T47D (cell line): ENCODE measurements at regions not wholly inside any gene's neighbourhood (a gene's known extent, or its start where the extent isn't known, plus 50 kb on each side); places are given as distances from the start of the nearest gene placed in this dataset.
"Not testable (repeated sequence)": the region's sequence is repeated elsewhere in the genome, so short reads cannot be mapped to it uniquely, and the experiment has no call there.

Experiments used
- DNase-seq, 2 experiments: peaks; one replicate each; pipeline versions ENCODE4 v3.0.0 to v3.0.0-alpha.2; 2011 to 2012; ENCODE audit warnings: low read depth in 1 of 2, low spot score in 1 of 2
- JUND ChIP-seq: IDR thresholded peaks from 2 replicates; pipeline ENCODE4 v1.6.1; 2012; ENCODE audit warnings: low read depth
- in situ Hi-C: cut with HindIII; loops from 2 replicates; pipeline ENCODE4 v1.10.0; 2016; ENCODE audit warnings: low sequenced_read_pairs, low pct_unique_long_range_greater_than_20kb

- no peak for DNase-seq
- no peak for TF ChIP-seq JUND
- in situ Hi-C loops: no loop called here
Observed at GRCh38 chr4:128635955-128636560, 173.4 kb upstream of the JADE1 start.

GRCh38 chr4:128635141-128635954 is 174.2 kb upstream of the JADE1 start:
- no peak for TF ChIP-seq JUND
- DNase-seq: no peak
- in situ Hi-C loops: no loop called here

DNA sequence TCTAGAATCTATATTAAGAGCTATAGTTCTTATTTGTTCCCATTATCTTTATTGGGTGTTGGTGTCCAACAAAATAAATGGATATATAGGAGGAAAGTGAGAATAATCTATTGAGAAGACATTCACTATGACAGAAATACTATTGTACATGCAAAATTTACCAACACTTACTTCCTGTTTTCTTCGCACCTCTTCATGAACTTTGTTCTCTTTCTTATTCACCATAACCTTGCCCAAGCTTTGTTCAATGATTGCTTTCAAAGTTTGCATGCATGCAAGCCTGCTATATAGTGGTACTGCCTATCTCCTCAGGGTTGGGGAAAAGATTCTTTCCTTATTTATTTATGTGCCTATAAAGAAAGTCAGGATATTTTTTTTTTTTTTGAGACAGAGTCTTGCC is 176.4 kb upstream of the JADE1 start:
- TF ChIP-seq JUND: no peak
- no peak for DNase-seq
- in situ Hi-C loops: no loop called here

DNA sequence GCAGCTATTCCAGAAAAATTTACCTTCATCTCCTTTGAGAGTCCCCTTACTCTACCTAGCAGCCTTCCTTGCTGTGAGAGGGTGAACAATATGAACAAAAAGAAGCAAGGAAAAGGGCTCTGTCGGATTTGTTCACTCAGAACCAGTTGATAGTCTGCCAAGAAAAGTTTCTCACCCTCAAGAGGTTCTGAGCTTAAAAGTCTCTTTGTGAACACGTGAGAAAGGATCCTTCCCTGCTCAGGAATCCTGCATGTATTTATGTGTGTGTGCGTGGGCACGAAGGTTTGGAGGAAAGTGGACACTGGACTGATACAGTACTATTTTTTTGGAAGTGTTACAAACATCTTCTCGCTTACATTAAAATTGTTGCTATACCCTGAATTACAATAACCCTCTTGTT is 178.6 kb upstream of the JADE1 start:
- in situ Hi-C loops: no loop called here
- DNase-seq: no peak
- no peak for TF ChIP-seq JUND

- TF ChIP-seq JUND: no peak
- in situ Hi-C loops: no loop called here
- no peak for DNase-seq
Observed at GRCh38 chr4:128623508-128624215, 185.8 kb upstream of the JADE1 start.

DNA sequence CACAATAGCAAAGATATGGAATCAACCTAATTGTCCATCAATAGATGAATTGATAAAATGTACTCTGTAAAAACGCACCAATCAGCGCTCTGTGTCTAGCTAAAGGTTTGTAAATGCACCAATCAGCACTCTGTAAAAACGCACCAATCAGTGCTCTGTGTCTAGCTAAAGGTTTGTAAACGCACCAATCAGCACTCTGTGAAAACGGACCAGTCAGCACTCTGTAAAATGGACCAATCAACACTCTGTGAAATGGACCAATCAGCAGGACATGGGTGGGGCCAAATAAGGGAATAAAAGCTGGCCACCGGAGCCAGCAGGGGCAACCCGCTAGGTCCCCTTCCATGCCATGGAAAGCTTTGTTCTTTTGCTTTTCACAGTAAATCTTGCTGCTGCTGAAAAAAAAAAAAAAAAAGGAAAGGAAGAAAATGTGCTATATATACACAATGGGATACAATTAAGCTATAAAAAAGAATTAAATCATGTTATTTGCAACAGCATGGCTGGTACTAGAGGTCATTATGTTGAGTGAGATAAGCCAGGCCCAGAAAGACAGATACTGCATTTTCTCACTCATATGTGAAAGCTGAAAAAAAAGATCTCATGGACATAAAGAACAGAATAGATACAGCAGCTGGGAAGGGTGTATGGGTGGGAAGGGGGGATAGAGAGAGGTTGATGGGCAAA is 189.1 kb upstream of the JADE1 start:
- DNase-seq, in situ Hi-C loops: not testable (repeated sequence)

- in situ Hi-C loops: no loop called here
- TF ChIP-seq JUND: no peak
- no peak for DNase-seq
Observed at GRCh38 chr4:128615197-128615596, 194.3 kb upstream of the JADE1 start.

DNA sequence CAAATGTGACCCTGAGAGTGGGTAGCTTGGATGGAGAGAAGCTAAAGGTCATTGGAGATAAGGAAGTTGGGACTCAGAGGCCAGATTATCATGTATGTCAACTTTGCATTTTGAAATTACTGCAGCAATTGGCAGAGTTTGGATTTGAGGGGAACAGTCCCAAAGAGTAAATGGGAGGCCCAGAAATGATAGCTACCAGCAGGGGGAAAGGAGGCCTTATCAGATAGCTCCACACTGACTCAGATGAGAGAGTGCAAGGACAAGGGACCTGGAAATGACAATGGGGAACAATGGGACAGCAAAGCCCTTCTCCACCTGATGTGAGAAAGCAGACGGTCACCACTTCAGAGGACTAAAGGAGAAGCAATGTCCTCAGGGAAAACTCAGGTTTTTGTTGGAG is 201.5 kb upstream of the JADE1 start:
- no peak for TF ChIP-seq JUND
- no peak for DNase-seq
- in situ Hi-C loops: no loop called here

DNA sequence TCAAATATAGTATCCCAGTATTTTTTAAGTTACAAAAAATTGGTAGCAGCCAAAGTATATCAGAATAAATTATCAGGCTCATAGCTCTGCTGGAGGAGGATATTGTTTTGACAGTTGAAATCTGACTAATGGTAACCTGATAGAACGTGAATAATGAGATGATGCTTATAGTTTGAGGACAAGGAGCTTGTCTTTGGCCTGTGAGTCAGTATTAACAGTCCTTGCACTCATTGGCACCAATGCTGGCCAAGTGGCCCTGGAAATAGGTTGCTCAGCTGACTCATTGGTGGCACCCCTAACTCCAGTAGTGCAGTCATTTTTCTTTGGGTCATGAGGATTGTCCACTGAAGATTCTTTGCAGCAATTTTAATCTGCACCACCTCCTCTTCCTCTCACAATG is 203.3 kb upstream of the JADE1 start:
- DNase-seq: no peak
- in situ Hi-C loops: no loop called here
- TF ChIP-seq JUND: no peak

- TF ChIP-seq JUND: no peak
- in situ Hi-C loops: no loop called here
- no peak for DNase-seq
Observed at GRCh38 chr4:128604840-128605239, 204.7 kb upstream of the JADE1 start.

GRCh38 chr4:128604204-128604603 is 205.3 kb upstream of the JADE1 start:
- DNase-seq: no peak
- in situ Hi-C loops: no loop called here
- TF ChIP-seq JUND: no peak

- no peak for DNase-seq
- TF ChIP-seq JUND: no peak
- in situ Hi-C loops: no loop called here
Observed at GRCh38 chr4:128603081-128603480, 206.4 kb upstream of the JADE1 start.

GRCh38 chr4:128601991-128602695 is 207.4 kb upstream of the JADE1 start:
- no peak for TF ChIP-seq JUND
- in situ Hi-C loops: no loop called here
- DNase-seq: no peak
